ENCODE measurements at regions not wholly inside any gene's neighbourhood (a gene's known extent, or its start where the extent isn't known, plus 50 kb on each side); places are given as distances from the start of the nearest gene placed in this dataset.

GRCh38 chr1:55279627-55280026, 64.5 kb upstream of the USP24 start:
- no peak overlapping the region for H3K9ac ChIP-seq (ENCODE audit: extremely low read depth, low read length, poor library complexity, severe bottlenecking)
- H3K36me3 ChIP-seq (ENCODE audit: control insufficient read depth, insufficient read depth, low read length) = no peaks in the 10 kb centered on the region
- H3K36me3 Mint-ChIP-seq (ENCODE audit: low read depth) = no peaks in the 10 kb centered on the region
- no peaks in the 10 kb centered on the region for H3K9me3 Mint-ChIP-seq
- no peak overlapping the region for H3K27ac Mint-ChIP-seq
- TF ChIP-seq CTCF (conservative IDR thresholded peaks at IDR 0.05) = no peak
- no peaks in the 10 kb centered on the region for H3K4me1 ChIP-seq (ENCODE audit: control insufficient read depth, insufficient read depth, low read length)
- no peak overlapping the region for H3K4me3 ChIP-seq (ENCODE audit: low read length)
- WGBS, 2 experiments (ENCODE audit: insufficient coverage in 1 of 2, insufficient read length in 1 of 2) = 93 to 94% methylated on average over 2 to 3 of the region's 3 CpGs
- DNase-seq = no peak
- H3K9me3 ChIP-seq (ENCODE audit: control insufficient read depth, low read length) = no peaks in the 10 kb centered on the region
- H3K4me3 Mint-ChIP-seq = no peak overlapping the region
- peaks cover 15% of the 10 kb centered on the region for H3K4me1 Mint-ChIP-seq
- H3K27me3 Mint-ChIP-seq (ENCODE audit: insufficient read depth) = peaks cover 18% of the 10 kb centered on the region
- peaks cover 8% of the 10 kb centered on the region for H3K27me3 ChIP-seq (ENCODE audit: control insufficient read depth, insufficient read depth, low read length, poor library complexity, severe bottlenecking)
- no peak overlapping the region for H3K27ac ChIP-seq (ENCODE audit: low read depth, low read length)

GRCh38 chr1:55278378-55278777, 63.2 kb upstream of the USP24 start:
- Histone ChIP-seq H3K36me3 (ENCODE audit: control insufficient read depth, insufficient read depth, low read length) (no peaks in the 10 kb centered on the region), H3K9ac (ENCODE audit: extremely low read depth, low read length, poor library complexity, severe bottlenecking) (no peak overlapping the region), H3K4me1 (ENCODE audit: control insufficient read depth, insufficient read depth, low read length) (no peaks in the 10 kb centered on the region), H3K4me3 (ENCODE audit: low read length) (no peak overlapping the region), H3K27ac (ENCODE audit: low read depth, low read length) (no peak overlapping the region), H3K9me3 (ENCODE audit: control insufficient read depth, low read length) (no peaks in the 10 kb centered on the region), H3K27me3 (ENCODE audit: control insufficient read depth, insufficient read depth, low read length, poor library complexity, severe bottlenecking) (peaks cover 8% of the 10 kb centered on the region)
- no peak overlapping the region for H3K27ac Mint-ChIP-seq
- H3K4me3 Mint-ChIP-seq = no peak overlapping the region
- peaks cover 16% of the 10 kb centered on the region for H3K27me3 Mint-ChIP-seq (ENCODE audit: insufficient read depth)
- no peak for TF ChIP-seq CTCF (conservative IDR thresholded peaks at IDR 0.05)
- DNase-seq = no peak
- peaks cover 15% of the 10 kb centered on the region for H3K4me1 Mint-ChIP-seq
- 100% methylated on average over 1 of the region's 2 CpGs; no CpG with 5 or more reads in 1 of the 2 experiments for WGBS, 2 experiments (ENCODE audit: insufficient coverage in 1 of 2, insufficient read length in 1 of 2)
- H3K36me3 Mint-ChIP-seq (ENCODE audit: low read depth) = no peaks in the 10 kb centered on the region
- H3K9me3 Mint-ChIP-seq = no peaks in the 10 kb centered on the region

- H3K36me3 ChIP-seq (ENCODE audit: control insufficient read depth, insufficient read depth, low read length) = no peaks in the 10 kb centered on the region
- peak; percentile 95 for DNase-seq
- Mint-ChIP-seq H3K4me1 (peaks cover 15% of the 10 kb centered on the region), H3K27ac (no peak overlapping the region), H3K9me3 (no peaks in the 10 kb centered on the region), H3K27me3 (ENCODE audit: insufficient read depth) (peaks cover 13% of the 10 kb centered on the region), H3K36me3 (ENCODE audit: low read depth) (no peaks in the 10 kb centered on the region), H3K4me3 (no peak overlapping the region)
- peaks cover 8% of the 10 kb centered on the region for H3K27me3 ChIP-seq (ENCODE audit: control insufficient read depth, insufficient read depth, low read length, poor library complexity, severe bottlenecking)
- H3K9ac ChIP-seq (ENCODE audit: extremely low read depth, low read length, poor library complexity, severe bottlenecking) = no peak overlapping the region
- no peaks in the 10 kb centered on the region for H3K4me1 ChIP-seq (ENCODE audit: control insufficient read depth, insufficient read depth, low read length)
- WGBS, 2 experiments (ENCODE audit: insufficient coverage in 1 of 2, insufficient read length in 1 of 2) = 16 to 20% methylated on average over 7 to 15 of the region's 15 CpGs
- TF ChIP-seq CTCF (conservative IDR thresholded peaks at IDR 0.05) = peak; percentile 86
- no peak overlapping the region for H3K27ac ChIP-seq (ENCODE audit: low read depth, low read length)
- H3K4me3 ChIP-seq (ENCODE audit: low read length) = no peak overlapping the region
- H3K9me3 ChIP-seq (ENCODE audit: control insufficient read depth, low read length) = no peaks in the 10 kb centered on the region
Observed at GRCh38 chr1:55277377-55278130, 62.4 kb upstream of the USP24 start.

Data from endodermal cell (in vitro differentiated cells).